Bronchial epithelial cell (primary cell): ENCODE measurements at regions not wholly inside any gene's neighbourhood (a gene's known extent, or its start where the extent isn't known, plus 50 kb on each side); places are given as distances from the start of the nearest gene placed in this dataset.

ENCODE experiments used
- DNase-seq: peaks from one replicate; pipeline ENCODE4 v3.0.0-alpha.2; 2010; ENCODE audit warnings: low read depth
- FAIRE-seq: peaks from 2 replicates; lab custom pipeline; 2011; peaks lifted over from hg19 to GRCh38; lab: Jason Lieb, UNC
- H3K27me3 ChIP-seq: 2 replicates; pipeline ENCODE4 v1.5.1; 2011; ENCODE audit warnings: low read length; ENCODE audit not compliant: control insufficient read depth, insufficient read depth
- H3K36me3 ChIP-seq: 2 replicates; pipeline ENCODE4 v1.5.1; 2011; ENCODE audit warnings: low read length; ENCODE audit not compliant: control insufficient read depth, insufficient read depth
- H3K4me3 ChIP-seq: 2 replicates; pipeline ENCODE4 v1.5.1; 2011; ENCODE audit warnings: mild to moderate bottlenecking, low read depth, low read length, control low read depth
- CTCF ChIP-seq: IDR thresholded peaks from 2 replicates; pipeline ENCODE4 v1.5.1; 2011; ENCODE audit warnings: mild to moderate bottlenecking, moderate library complexity, low read length, control low read depth, inconsistent platforms; ENCODE audit not compliant: insufficient read depth, severe bottlenecking

- no peak for FAIRE-seq
- TF ChIP-seq CTCF = no peak
- no peak for DNase-seq
- Histone ChIP-seq H3K36me3 (no peaks in the 10 kb centered on the region), H3K4me3 (no peak overlapping the region), H3K27me3 (no peaks in the 10 kb centered on the region)
These were observed 420.8 kb upstream of the SLITRK1 start for GRCh38 chr13:84303035-84303434.

GRCh38 chr13:84297251-84297650 lies 415.0 kb upstream of the SLITRK1 start:
- H3K27me3 ChIP-seq = no peaks in the 10 kb centered on the region
- DNase-seq = no peak
- H3K36me3 ChIP-seq = no peaks in the 10 kb centered on the region
- TF ChIP-seq CTCF = no peak
- no peak for FAIRE-seq
- H3K4me3 ChIP-seq = no peak overlapping the region

- TF ChIP-seq CTCF = no peak
- no peak overlapping the region for H3K4me3 ChIP-seq
- no peaks in the 10 kb centered on the region for H3K36me3 ChIP-seq
- FAIRE-seq (no peak), DNase-seq (no peak)
- H3K27me3 ChIP-seq = no peaks in the 10 kb centered on the region
These were observed 414.1 kb upstream of the SLITRK1 start for GRCh38 chr13:84296401-84296800.

GRCh38 chr13:84294576-84294975 lies 412.3 kb upstream of the SLITRK1 start:
- TF ChIP-seq CTCF = no peak
- DNase-seq (no peak), FAIRE-seq (no peak)
- Histone ChIP-seq H3K4me3 (no peak overlapping the region), H3K27me3 (no peaks in the 10 kb centered on the region), H3K36me3 (no peaks in the 10 kb centered on the region)

- no peak overlapping the region for H3K4me3 ChIP-seq
- H3K27me3 ChIP-seq = no peaks in the 10 kb centered on the region
- TF ChIP-seq CTCF = no peak
- FAIRE-seq (no peak), DNase-seq (no peak)
- no peaks in the 10 kb centered on the region for H3K36me3 ChIP-seq
These were observed 408.1 kb upstream of the SLITRK1 start for GRCh38 chr13:84290386-84290785.

GRCh38 chr13:84279166-84279565 lies 396.9 kb upstream of the SLITRK1 start:
- Histone ChIP-seq H3K27me3 (no peaks in the 10 kb centered on the region), H3K36me3 (no peaks in the 10 kb centered on the region), H3K4me3 (no peak overlapping the region)
- FAIRE-seq = no peak
- peak; percentile 34 for DNase-seq
- TF ChIP-seq CTCF = no peak
